Erythroblast (primary cell): ENCODE measurements at regions not wholly inside any gene's neighbourhood (a gene's known extent, or its start where the extent isn't known, plus 50 kb on each side); places are given as distances from the start of the nearest gene placed in this dataset.

ENCODE experiments used
- DNase-seq, 2 experiments: peaks; one replicate each; lab custom pipeline; 2025; lab: John Stamatoyannopoulos, UW
- GATA1 ChIP-seq: IDR thresholded peaks from 2 replicates; pipeline ENCODE4 v1.6.1; 2011; ENCODE audit warnings: low read depth, mild to moderate bottlenecking, control low read depth, low read length, moderate library complexity
- POLR2A ChIP-seq: IDR thresholded peaks from 2 replicates; pipeline ENCODE4 v1.6.1; 2011; ENCODE audit warnings: mild to moderate bottlenecking, low read length

GRCh38 chr13:79674765-79675515, 194.0 kb downstream of the NDFIP2 start:
- no peak for DNase-seq

DNA sequence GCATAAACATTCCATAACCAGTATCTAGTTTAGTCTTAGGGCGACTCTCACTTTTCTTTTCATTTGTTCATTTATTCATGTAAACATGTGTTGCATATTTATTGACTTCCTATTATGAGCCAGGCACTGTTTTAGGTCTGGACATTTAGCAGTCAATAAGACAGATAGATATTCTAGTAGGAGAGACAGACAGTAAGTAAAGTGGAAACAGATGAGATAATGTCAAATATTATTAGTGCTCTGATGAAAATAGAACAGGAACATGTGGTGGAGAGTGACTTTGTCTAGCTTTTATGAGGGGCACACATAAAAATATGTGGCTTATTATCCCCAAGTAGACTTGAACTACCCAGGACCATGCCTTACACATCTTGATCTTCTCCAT, 193.0 kb downstream of the NDFIP2 start:
- no peak for TF ChIP-seq POLR2A
- TF ChIP-seq GATA1 = no peak
- no peak for DNase-seq

More at GRCh38 chr13:79674765-79675515, 194.0 kb downstream of the NDFIP2 start:
- TF ChIP-seq POLR2A (no peak), GATA1 (no peak)

DNA sequence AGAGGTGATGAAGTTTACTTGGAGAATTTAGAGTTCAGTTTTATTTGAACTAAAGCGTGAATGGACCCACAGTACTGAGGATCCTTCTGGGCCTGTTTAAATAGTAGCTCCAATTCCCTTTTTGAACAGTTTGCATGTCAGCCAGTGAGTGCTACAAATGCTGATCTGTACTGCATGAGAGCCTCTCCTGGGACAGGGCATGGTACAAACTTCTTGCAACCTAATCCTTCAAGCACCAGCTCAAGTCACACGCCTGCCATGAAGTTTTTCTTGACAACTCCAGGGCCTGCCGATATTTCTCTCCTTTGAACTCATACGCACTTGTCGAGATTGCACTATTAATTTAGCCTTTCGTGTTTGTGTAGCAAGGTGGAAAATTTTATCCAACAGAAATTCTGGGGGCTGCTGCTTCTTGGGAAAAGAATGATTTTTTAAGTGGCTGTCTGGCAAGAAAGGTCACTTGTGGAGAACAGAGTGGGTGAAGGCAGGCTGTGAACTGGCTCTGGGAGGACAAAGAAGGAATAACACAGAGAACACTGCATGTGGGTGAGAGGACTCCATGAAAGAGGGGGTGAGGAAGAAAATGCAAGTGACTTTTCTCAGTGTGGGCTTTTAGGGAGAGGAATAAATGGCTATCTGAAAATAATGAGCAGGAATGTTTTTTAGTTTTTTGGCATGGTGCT, 192.5 kb downstream of the NDFIP2 start:
- no peak for TF ChIP-seq GATA1
- TF ChIP-seq POLR2A = no peak
- DNase-seq = no peak

DNA sequence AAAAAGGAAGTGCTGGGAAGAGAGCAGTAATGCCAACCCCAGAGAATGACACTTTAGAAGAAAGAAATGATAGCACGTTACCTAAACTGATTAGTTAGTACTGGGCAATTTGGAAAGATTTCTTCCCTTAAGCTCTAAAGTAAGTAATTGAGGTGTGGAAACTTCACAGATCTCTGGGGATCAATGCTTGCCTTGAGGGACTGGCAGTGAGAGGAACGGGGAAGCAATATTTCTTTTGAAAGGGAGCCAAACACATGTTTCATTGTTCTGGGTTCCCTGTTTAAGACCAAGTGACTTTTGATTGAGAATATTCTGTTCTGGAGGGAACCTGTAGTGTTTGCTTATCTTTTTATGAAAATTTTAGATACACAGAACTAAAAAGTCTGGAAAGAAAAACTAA, 190.5 kb downstream of the NDFIP2 start:
- no peak for TF ChIP-seq GATA1
- TF ChIP-seq POLR2A = no peak
- DNase-seq = no peak

- DNase-seq = no peak
- no peak for TF ChIP-seq GATA1
- no peak for TF ChIP-seq POLR2A
Observed at GRCh38 chr13:79668201-79668752, 187.3 kb downstream of the NDFIP2 start.

DNA sequence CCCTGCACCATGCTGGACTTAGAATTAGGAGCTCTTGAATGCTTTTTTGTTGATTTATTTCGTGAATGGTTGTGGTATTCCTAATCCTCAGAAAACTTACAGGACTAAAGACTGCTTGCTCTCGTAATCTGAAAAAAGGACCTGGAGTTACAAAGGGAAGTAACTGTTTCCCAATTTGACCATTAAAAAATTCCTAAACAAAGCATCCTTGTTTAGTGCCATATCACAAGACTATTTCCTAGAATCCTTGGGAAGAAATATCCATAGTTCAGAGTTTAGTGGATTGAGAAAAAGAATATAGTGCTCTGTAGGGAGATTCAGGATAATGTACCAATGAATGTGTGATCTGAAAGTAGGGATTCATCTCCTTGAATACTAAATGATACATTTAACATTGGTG, 186.8 kb downstream of the NDFIP2 start:
- TF ChIP-seq GATA1 = no peak
- DNase-seq = no peak

DNA sequence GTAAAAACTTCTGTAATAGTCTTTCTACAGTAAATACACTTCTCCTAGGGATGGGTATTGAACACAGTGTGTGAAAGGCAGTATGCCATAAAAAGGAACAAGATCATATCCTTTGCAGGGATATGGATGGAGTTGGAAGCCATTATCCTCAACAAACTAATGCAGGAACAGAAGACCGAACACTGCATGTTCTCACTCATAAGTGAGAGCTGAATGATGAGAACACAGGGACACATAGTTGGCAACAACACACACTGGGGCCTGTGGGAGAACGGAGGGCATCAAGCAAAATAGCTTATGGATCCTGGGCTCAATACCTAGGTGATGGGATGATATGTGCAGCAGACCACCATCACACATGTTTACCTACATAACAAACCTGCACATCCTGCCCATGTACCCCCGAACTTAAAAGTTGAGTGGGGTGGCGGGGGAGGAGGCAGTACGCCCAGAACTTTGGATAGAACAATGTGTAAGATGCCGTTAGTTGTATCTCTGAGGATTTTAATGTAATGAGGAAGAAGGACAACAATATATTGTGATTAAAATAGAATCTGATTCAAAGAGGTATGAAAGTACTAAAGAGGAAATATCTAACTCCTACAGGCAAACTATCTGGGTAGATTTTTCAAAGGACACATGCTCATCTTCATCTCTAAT, 183.2 kb downstream of the NDFIP2 start:
- TF ChIP-seq GATA1 = no peak
- no peak for TF ChIP-seq POLR2A
- no peak for DNase-seq

- no peak for TF ChIP-seq POLR2A
- TF ChIP-seq GATA1 = no peak
- DNase-seq = no peak
Observed at GRCh38 chr13:79663435-79663834, 182.5 kb downstream of the NDFIP2 start.

GRCh38 chr13:79662882-79663281, 181.9 kb downstream of the NDFIP2 start:
- TF ChIP-seq POLR2A = no peak
- TF ChIP-seq GATA1 = no peak
- DNase-seq = no peak

- TF ChIP-seq GATA1 (no peak), POLR2A (no peak)
- no peak for DNase-seq
Observed at GRCh38 chr13:79660361-79660760, 179.4 kb downstream of the NDFIP2 start.

- no peak for DNase-seq
- TF ChIP-seq POLR2A = no peak
- TF ChIP-seq GATA1 = no peak
Observed at GRCh38 chr13:79659121-79659521, 178.2 kb downstream of the NDFIP2 start.

DNA sequence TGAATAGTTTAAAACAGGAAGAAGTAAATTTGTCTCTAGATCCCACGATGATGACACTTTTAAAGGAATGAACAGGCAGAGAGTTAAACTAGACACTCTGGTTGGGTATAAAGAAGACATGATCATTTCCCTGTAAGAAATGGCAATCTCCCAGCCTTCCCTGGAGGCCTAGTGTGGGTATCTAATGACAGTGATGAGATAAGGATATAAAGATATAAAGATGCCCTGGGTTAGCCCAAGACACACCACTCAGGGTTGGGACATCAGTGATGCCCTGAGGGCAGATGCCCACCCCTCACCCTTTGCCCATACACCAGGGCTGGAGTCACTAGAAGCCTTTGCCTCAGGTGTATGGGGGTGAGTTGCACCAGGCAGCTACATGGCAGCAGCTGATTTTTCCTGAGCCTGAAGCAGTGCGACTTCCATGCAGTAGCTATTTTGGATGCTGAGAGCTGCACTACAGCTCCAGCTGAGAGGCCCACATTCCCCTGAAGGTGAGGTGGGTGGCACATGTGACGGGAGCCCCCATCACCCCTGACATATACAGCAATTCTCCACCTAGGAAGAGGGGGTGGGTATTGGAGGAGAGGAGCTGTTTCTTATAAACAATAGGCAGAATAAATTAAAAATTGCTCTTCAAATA, 177.5 kb downstream of the NDFIP2 start:
- DNase-seq = no peak
- no peak for TF ChIP-seq POLR2A
- TF ChIP-seq GATA1 = no peak

DNA sequence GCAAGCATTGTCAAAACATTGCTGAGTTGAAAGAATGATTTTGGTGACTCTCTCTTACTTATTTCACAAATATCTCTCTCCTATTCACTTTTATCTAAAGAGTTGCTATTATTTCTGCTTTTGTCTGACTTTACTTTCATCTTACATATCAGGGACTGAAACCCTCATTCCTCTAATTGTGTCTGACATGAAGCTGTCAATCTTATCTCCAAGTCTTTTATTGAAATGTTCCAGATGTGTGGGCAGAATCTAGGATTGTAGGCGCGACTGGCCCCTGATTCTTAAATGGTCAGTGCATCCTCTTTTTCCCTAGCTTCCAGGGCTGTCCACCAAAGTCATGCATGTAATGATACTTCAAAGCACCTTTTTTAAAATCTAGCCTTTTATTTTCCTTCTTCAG, 174.6 kb downstream of the NDFIP2 start:
- TF ChIP-seq GATA1 = no peak
- TF ChIP-seq POLR2A = no peak
- no peak for DNase-seq

GRCh38 chr13:79654520-79654919, 173.6 kb downstream of the NDFIP2 start:
- DNase-seq = no peak

More at GRCh38 chr13:79654520-79654919, 173.6 kb downstream of the NDFIP2 start:
- TF ChIP-seq GATA1 (no peak), POLR2A (no peak)
